ENCODE measurements at regions not wholly inside any gene's neighbourhood (a gene's known extent, or its start where the extent isn't known, plus 50 kb on each side); places are given as distances from the start of the nearest gene placed in this dataset.
"Not testable (repeated sequence)": the region's sequence is repeated elsewhere in the genome, so short reads cannot be mapped to it uniquely, and the experiment has no call there.

GRCh38 chr2:217593732-217594131 lies 409.1 kb downstream of the TNS1 start:
- DNase-seq (ENCODE audit: low read depth in 3 of 3) = no peak

GRCh38 chr2:217588266-217588665 lies 414.5 kb downstream of the TNS1 start:
- no peak for DNase-seq (ENCODE audit: low read depth in 3 of 3)

GRCh38 chr2:217585362-217585761 lies 417.4 kb downstream of the TNS1 start:
- no peak for DNase-seq (ENCODE audit: low read depth in 3 of 3)

GRCh38 chr2:217580407-217580806 lies 422.4 kb downstream of the TNS1 start:
- DNase-seq (ENCODE audit: low read depth in 3 of 3) = not testable (repeated sequence)

GRCh38 chr2:217573571-217573970 lies 429.2 kb downstream of the TNS1 start:
- DNase-seq (ENCODE audit: low read depth in 3 of 3) = no peak

GRCh38 chr2:217570394-217570793 lies 432.4 kb downstream of the TNS1 start:
- no peak for DNase-seq (ENCODE audit: low read depth in 3 of 3)

- DNase-seq (ENCODE audit: low read depth in 3 of 3) = no peak
These were observed 434.4 kb downstream of the TNS1 start for GRCh38 chr2:217568289-217568971.

GRCh38 chr2:217563565-217563964 lies 439.2 kb downstream of the TNS1 start:
- DNase-seq (ENCODE audit: low read depth in 3 of 3) = no peak

GRCh38 chr2:217562871-217563480 lies 439.8 kb downstream of the TNS1 start:
- DNase-seq (ENCODE audit: low read depth in 3 of 3) = no peak

- DNase-seq (ENCODE audit: low read depth in 3 of 3) = no peak
These were observed 443.7 kb downstream of the TNS1 start for GRCh38 chr2:217559084-217559483.

GRCh38 chr2:217555081-217555876 lies 447.5 kb downstream of the TNS1 start:
- no peak for DNase-seq (ENCODE audit: low read depth in 3 of 3)

GRCh38 chr2:217553679-217554078 lies 449.1 kb downstream of the TNS1 start:
- DNase-seq (ENCODE audit: low read depth in 3 of 3) = no peak

- no peak for DNase-seq (ENCODE audit: low read depth in 3 of 3)
These were observed 449.6 kb downstream of the TNS1 start for GRCh38 chr2:217553202-217553601.

GRCh38 chr2:217552081-217552480 lies 450.7 kb downstream of the TNS1 start:
- no peak for DNase-seq (ENCODE audit: low read depth in 3 of 3)

- DNase-seq (ENCODE audit: low read depth in 3 of 3) = no peak
These were observed 451.4 kb downstream of the TNS1 start for GRCh38 chr2:217551252-217551899.

- no peak for DNase-seq (ENCODE audit: low read depth in 3 of 3)
These were observed 463.7 kb downstream of the TNS1 start for GRCh38 chr2:217539126-217539525.

GRCh38 chr2:217538719-217539118 lies 464.1 kb downstream of the TNS1 start:
- DNase-seq (ENCODE audit: low read depth in 3 of 3) = no peak

- no peak for DNase-seq (ENCODE audit: low read depth in 3 of 3)
These were observed 466.7 kb downstream of the TNS1 start for GRCh38 chr2:217535957-217536708.

GRCh38 chr2:217530392-217531090 lies 472.3 kb downstream of the TNS1 start:
- DNase-seq (ENCODE audit: low read depth in 3 of 3) = no peak

- no peak for DNase-seq (ENCODE audit: low read depth in 3 of 3)
These were observed 473.5 kb downstream of the TNS1 start for GRCh38 chr2:217529271-217529670.

GRCh38 chr2:217527590-217528202 lies 475.1 kb downstream of the TNS1 start:
- DNase-seq (ENCODE audit: low read depth in 3 of 3) = no peak
